ENCODE measurements at regions not wholly inside any gene's neighbourhood (a gene's known extent, or its start where the extent isn't known, plus 50 kb on each side); places are given as distances from the start of the nearest gene placed in this dataset.

GRCh38 chr3:74263031-74263430, 351.4 kb downstream of the CNTN3 start (continued):
- TF ChIP-seq CHD2 (IDR thresholded peaks at IDR 0.05; ENCODE audit: borderline replicate concordance, low read depth, low read length) (no peak), IKZF1 (conservative IDR thresholded peaks at IDR 0.05) (no peak), CREM (IDR thresholded peaks at IDR 0.05; ENCODE audit: low read depth) (no peak)

GRCh38 chr3:74233091-74233490, 381.4 kb downstream of the CNTN3 start:
- no TSS peak for BruUV-seq (replicated peaks)
- intact Hi-C loops (cut with micrococcal nuclease; ENCODE audit: unreplicated experiment) (no loop called here), in situ Hi-C loops (cut with MboI) (no loop called here)
- 0% methylated on average over 3 of the region's 3 CpGs for WGBS (ENCODE audit: insufficient coverage, insufficient replicate concordance, low lambda C conversion rate, missing lambda C conversion rate)
- no peak for TF ChIP-seq SUPT20H (IDR thresholded peaks at IDR 0.05; ENCODE audit: borderline replicate concordance, control insufficient read depth, low read depth, low read length)
- TF ChIP-seq SIN3A (IDR thresholded peaks at IDR 0.05; ENCODE audit: low read depth, low read length): no peak
- no peak for TF ChIP-seq NKRF (conservative IDR thresholded peaks at IDR 0.05)
- no peak for TF ChIP-seq ZBED1 (IDR thresholded peaks at IDR 0.05; ENCODE audit: borderline replicate concordance)
- TF ChIP-seq NFYA (IDR thresholded peaks at IDR 0.05; ENCODE audit: borderline replicate concordance, low read depth, low read length): no peak
- TF ChIP-seq EZH2 (IDR thresholded peaks at IDR 0.05; ENCODE audit: borderline replicate concordance, control insufficient read depth, low read depth, low read length): no peak
- TF ChIP-seq STAT1 (conservative IDR thresholded peaks at IDR 0.05): no peak
- TF ChIP-seq IKZF1 (conservative IDR thresholded peaks at IDR 0.05): no peak
- no peak for TF ChIP-seq YY1 (IDR thresholded peaks at IDR 0.05; ENCODE audit: low read depth, low read length)
- no peak for TF ChIP-seq E2F4 (IDR thresholded peaks at IDR 0.05; ENCODE audit: low read depth, low read length)
- TF ChIP-seq ESRRA (IDR thresholded peaks at IDR 0.05; ENCODE audit: low read length): no peak
- no peak for TF ChIP-seq PML (IDR thresholded peaks at IDR 0.05; ENCODE audit: low read length)
- no peak for TF ChIP-seq CBX3 (IDR thresholded peaks at IDR 0.05; ENCODE audit: borderline replicate concordance, low read depth)
- TF ChIP-seq ZNF622 (IDR thresholded peaks at IDR 0.05): no peak
- TF ChIP-seq PAX5 (IDR thresholded peaks at IDR 0.05; ENCODE audit: borderline replicate concordance, low read depth, low read length): no peak
- Histone ChIP-seq H4K20me1 (ENCODE audit: control insufficient read depth, insufficient read depth) (no peaks in the 10 kb centered on the region), H2AFZ (ENCODE audit: control insufficient read depth, low read depth, low read length) (no peak overlapping the region), H3K4me1 (ENCODE audit: control insufficient read depth, insufficient read depth, low read length) (no peaks in the 10 kb centered on the region), H3K27ac (ENCODE audit: control insufficient read depth, insufficient read depth) (no peak overlapping the region), H3K4me3 (no peak overlapping the region), H3K27me3 (replicated peaks in 1 of 2; ENCODE audit: control insufficient read depth in 2 of 2, insufficient read depth in 2 of 2, low read length in 1 of 2) (no peaks in the 10 kb centered on the region), H3K36me3 (ENCODE audit: control insufficient read depth in 2 of 2, insufficient read depth in 2 of 2, low read length in 1 of 2) (no peaks in the 10 kb centered on the region), H3K9me3 (replicated peaks; ENCODE audit: control insufficient read depth, insufficient read depth, low read length) (no peaks in the 10 kb centered on the region), H3K79me2 (ENCODE audit: control insufficient read depth, insufficient read depth, low read length) (no peaks in the 10 kb centered on the region), H3K9ac (ENCODE audit: control insufficient read depth, insufficient read depth, low read length) (no peak overlapping the region), H3K4me2 (ENCODE audit: control insufficient read depth, insufficient read depth) (no peak overlapping the region)
- ATAC-seq (no peak), FAIRE-seq (no peak), DNase-seq (ENCODE audit: low read depth, low spot score) (no peak)
- CTCF ChIA-PET: no interaction called here
- POLR2A ChIA-PET: no interaction called here
- SMC1A ChIA-PET (ENCODE audit: uncharacterized antibody, unreplicated experiment): no interaction called here
- RAD21 ChIA-PET (ENCODE audit: unreplicated experiment): no interaction called here

Measured in GM12878 (cell line).